OCI-LY7 (cell line): ENCODE measurements at regions not wholly inside any gene's neighbourhood (a gene's known extent, or its start where the extent isn't known, plus 50 kb on each side); places are given as distances from the start of the nearest gene placed in this dataset.

Experiments
- BruUV-seq: library from RNA; stranded (reverse); fragments of 400-500 nt; replicated peaks from 2 replicates; lab custom pipeline; 2021; lab: Mats Ljungman, UMichigan
- CTCF ChIA-PET: fragments of 300-600 bp; sonication (Branson Sonifier 250); formaldehyde crosslinking; loops from one replicate; lab custom pipeline; 2022; ENCODE audit warnings: antibody characterized with exemption; ENCODE audit not compliant: unreplicated experiment; lab: Charles Lee
- POLR2A ChIA-PET: fragments of 300-600 bp; sonication (Branson Sonifier 250); formaldehyde crosslinking; loops from one replicate; lab custom pipeline; 2022; ENCODE audit warnings: antibody characterized with exemption; lab: Charles Lee
- DNase-seq: peaks from one replicate; pipeline ENCODE4 v3.0.0-alpha.2; 2015; ENCODE audit warnings: low spot score
- H2AFZ ChIP-seq: fragments of 200-600 bp; sonication (generic), shearing (Covaris generic); 2 replicates; pipeline ENCODE4 v1.6.1; 2014; ENCODE audit warnings: mild to moderate bottlenecking, antibody characterized with exemption, low read length, moderate library complexity
- H3K27ac ChIP-seq: fragments of 200-600 bp; sonication (generic); 2 replicates; pipeline ENCODE4 v1.5.1; 2014; ENCODE audit warnings: mixed run types, low read depth, mild to moderate bottlenecking, moderate library complexity, low read length, inconsistent platforms; ENCODE audit not compliant: poor library complexity, severe bottlenecking
- H3K36me3 ChIP-seq: fragments of 200-600 bp; sonication (generic); 2 replicates; pipeline ENCODE4 v1.6.1; 2014; ENCODE audit warnings: mild to moderate bottlenecking, antibody characterized with exemption, low read length, moderate library complexity, mixed read lengths; ENCODE audit not compliant: insufficient read depth
- H3K4me1 ChIP-seq: fragments of 200-600 bp; sonication (generic); 2 replicates; pipeline ENCODE4 v1.5.1; 2014; ENCODE audit warnings: mild to moderate bottlenecking, low read length; ENCODE audit not compliant: insufficient read depth, poor library complexity, severe bottlenecking
- H3K4me2 ChIP-seq: fragments of 200-600 bp; sonication (generic); 2 replicates; pipeline ENCODE4 v1.6.1; 2014; ENCODE audit warnings: mild to moderate bottlenecking, low read length
- H3K4me3 ChIP-seq: fragments of 200-600 bp; sonication (generic); 2 replicates; pipeline ENCODE4 v1.5.1; 2014; ENCODE audit warnings: mild to moderate bottlenecking, low read depth, low read length; ENCODE audit not compliant: poor library complexity, severe bottlenecking
- H3K79me2 ChIP-seq: fragments of 200-600 bp; sonication (generic); 2 replicates; pipeline ENCODE4 v1.6.1; 2016; ENCODE audit warnings: low read depth, mild to moderate bottlenecking, low read length, moderate library complexity, mixed read lengths; ENCODE audit not compliant: insufficient read depth
- H3K9me2 ChIP-seq: fragments of 200-600 bp; sonication (generic); 2 replicates; pipeline ENCODE4 v1.6.1; 2016; ENCODE audit warnings: mild to moderate bottlenecking, low read length, mixed read lengths; ENCODE audit not compliant: insufficient read depth
- H3K9me3 ChIP-seq: fragments of 200-600 bp; sonication (generic); 2 replicates; pipeline ENCODE4 v1.6.1; 2014; ENCODE audit warnings: mild to moderate bottlenecking, mixed run types, low read length, mixed read lengths
- H4K20me1 ChIP-seq: fragments of 200-600 bp; sonication (generic); 2 replicates; pipeline ENCODE4 v1.6.1; 2014; ENCODE audit warnings: mild to moderate bottlenecking, antibody characterized with exemption, low read length, moderate library complexity, mixed read lengths; ENCODE audit not compliant: insufficient read depth
- CTCF ChIP-seq: fragments of 200-600 bp; sonication (generic); conservative IDR thresholded peaks from 2 replicates; pipeline ENCODE4 v1.5.1; 2014; ENCODE audit warnings: mild to moderate bottlenecking, antibody characterized with exemption, low read length, moderate library complexity, mixed read lengths
- EZH2phosphoT487 ChIP-seq: fragments of 200-600 bp; sonication (generic); IDR thresholded peaks from 2 replicates; pipeline ENCODE4 v1.6.1; 2018; ENCODE audit warnings: low read depth, borderline replicate concordance, mild to moderate bottlenecking, mixed run types, antibody characterized with exemption, low read length, moderate library complexity, mixed read lengths
- intact Hi-C: fragments of 100-400 bp; cut with micrococcal nuclease; formaldehyde crosslinking; loops from one replicate; pipeline ENCODE4 v1.10.0; 2022; ENCODE audit not compliant: unreplicated experiment

GRCh38 chr3:106588739-106589138 lies 719.9 kb upstream of the CBLB start:
- no peak overlapping the region for H3K27ac ChIP-seq
- no peak overlapping the region for H2AFZ ChIP-seq
- no peak for DNase-seq
- TF ChIP-seq CTCF = no peak
- TF ChIP-seq EZH2phosphoT487 = no peak
- POLR2A ChIA-PET = no interaction called here
- no TSS peak for BruUV-seq
- H3K9me3 ChIP-seq = no peaks in the 10 kb centered on the region
- intact Hi-C loops = no loop called here
- H3K9me2 ChIP-seq = no peaks in the 10 kb centered on the region
- no peaks in the 10 kb centered on the region for H3K36me3 ChIP-seq
- no peaks in the 10 kb centered on the region for H4K20me1 ChIP-seq
- no peaks in the 10 kb centered on the region for H3K79me2 ChIP-seq
- no peaks in the 10 kb centered on the region for H3K4me1 ChIP-seq
- H3K4me3 ChIP-seq = no peak overlapping the region
- no peak overlapping the region for H3K4me2 ChIP-seq
- CTCF ChIA-PET = no interaction called here

- H3K9me2 ChIP-seq = no peaks in the 10 kb centered on the region
- H4K20me1 ChIP-seq = no peaks in the 10 kb centered on the region
- ChIA-PET POLR2A (no interaction called here), CTCF (no interaction called here)
- no peaks in the 10 kb centered on the region for H3K4me1 ChIP-seq
- no TSS peak for BruUV-seq
- H3K79me2 ChIP-seq = no peaks in the 10 kb centered on the region
- no peak overlapping the region for H3K4me3 ChIP-seq
- H3K4me2 ChIP-seq = no peak overlapping the region
- TF ChIP-seq CTCF (no peak), EZH2phosphoT487 (no peak)
- H3K27ac ChIP-seq = no peak overlapping the region
- H3K36me3 ChIP-seq = no peaks in the 10 kb centered on the region
- intact Hi-C loops = no loop called here
- H2AFZ ChIP-seq = no peak overlapping the region
- DNase-seq = no peak
- H3K9me3 ChIP-seq = no peaks in the 10 kb centered on the region
Measured at GRCh38 chr3:106589311-106589942, 720.6 kb upstream of the CBLB start.

- H3K79me2 ChIP-seq = no peaks in the 10 kb centered on the region
- no peak for TF ChIP-seq EZH2phosphoT487
- TF ChIP-seq CTCF = no peak
- no peaks in the 10 kb centered on the region for H3K36me3 ChIP-seq
- H3K4me2 ChIP-seq = no peak overlapping the region
- intact Hi-C loops = no loop called here
- DNase-seq = no peak
- no peaks in the 10 kb centered on the region for H3K9me2 ChIP-seq
- no TSS peak for BruUV-seq
- CTCF ChIA-PET = no interaction called here
- POLR2A ChIA-PET = no interaction called here
- H3K4me3 ChIP-seq = no peak overlapping the region
- no peak overlapping the region for H2AFZ ChIP-seq
- H4K20me1 ChIP-seq = no peaks in the 10 kb centered on the region
- no peaks in the 10 kb centered on the region for H3K9me3 ChIP-seq
- H3K27ac ChIP-seq = no peak overlapping the region
- H3K4me1 ChIP-seq = no peaks in the 10 kb centered on the region
Measured at GRCh38 chr3:106590216-106590615, 721.4 kb upstream of the CBLB start.
